ENCODE measurements at regions not wholly inside any gene's neighbourhood (a gene's known extent, or its start where the extent isn't known, plus 50 kb on each side); places are given as distances from the start of the nearest gene placed in this dataset.
"Not testable (repeated sequence)": the region's sequence is repeated elsewhere in the genome, so short reads cannot be mapped to it uniquely, and the experiment has no call there.

GRCh38 chr18:42334931-42335330 lies 379.9 kb downstream of the PIK3C3 start:
- DNase-seq: no peak

- DNase-seq: no peak
Observed at GRCh38 chr18:42336139-42336538, 381.1 kb downstream of the PIK3C3 start.

GRCh38 chr18:42337337-42337736 lies 382.3 kb downstream of the PIK3C3 start:
- DNase-seq: not testable (repeated sequence)

GRCh38 chr18:42338683-42339082 lies 383.6 kb downstream of the PIK3C3 start:
- no peak for DNase-seq

- no peak for DNase-seq
Observed at GRCh38 chr18:42339372-42339771, 384.3 kb downstream of the PIK3C3 start.

GRCh38 chr18:42340423-42341009 lies 385.5 kb downstream of the PIK3C3 start:
- no peak for DNase-seq

GRCh38 chr18:42341423-42341822 lies 386.4 kb downstream of the PIK3C3 start:
- no peak for DNase-seq

GRCh38 chr18:42348722-42349121 lies 393.7 kb downstream of the PIK3C3 start:
- DNase-seq: no peak

- DNase-seq: no peak
Observed at GRCh38 chr18:42351455-42351854, 396.4 kb downstream of the PIK3C3 start.

GRCh38 chr18:42360716-42361115 lies 405.7 kb downstream of the PIK3C3 start:
- no peak for DNase-seq

GRCh38 chr18:42363446-42364441 lies 408.7 kb downstream of the PIK3C3 start:
- no peak for DNase-seq

GRCh38 chr18:42364766-42365165 lies 409.7 kb downstream of the PIK3C3 start:
- no peak for DNase-seq

- DNase-seq: no peak
Observed at GRCh38 chr18:42365591-42365990, 410.6 kb downstream of the PIK3C3 start.

GRCh38 chr18:42373584-42373983 lies 418.6 kb downstream of the PIK3C3 start:
- no peak for DNase-seq

GRCh38 chr18:42374961-42375360 lies 419.9 kb downstream of the PIK3C3 start:
- DNase-seq: no peak

- DNase-seq: not testable (repeated sequence)
Observed at GRCh38 chr18:42378854-42379253, 423.8 kb downstream of the PIK3C3 start.

- not testable (repeated sequence) for DNase-seq
Observed at GRCh38 chr18:42381236-42381635, 426.2 kb downstream of the PIK3C3 start.

GRCh38 chr18:42392416-42392815 lies 437.4 kb downstream of the PIK3C3 start:
- DNase-seq: no peak

- no peak for DNase-seq
Observed at GRCh38 chr18:42392926-42393325, 437.9 kb downstream of the PIK3C3 start.

GRCh38 chr18:42394238-42394637 lies 439.2 kb downstream of the PIK3C3 start:
- no peak for DNase-seq

GRCh38 chr18:42401131-42401673 lies 446.2 kb downstream of the PIK3C3 start:
- no peak for DNase-seq

GRCh38 chr18:42404151-42404550 lies 449.1 kb downstream of the PIK3C3 start:
- DNase-seq: no peak

- DNase-seq: no peak
Observed at GRCh38 chr18:42409005-42409404, 454.0 kb downstream of the PIK3C3 start.

- no peak for DNase-seq
Observed at GRCh38 chr18:42412281-42412680, 457.2 kb downstream of the PIK3C3 start.
